ENCODE measurements at regions not wholly inside any gene's neighbourhood (a gene's known extent, or its start where the extent isn't known, plus 50 kb on each side); places are given as distances from the start of the nearest gene placed in this dataset.

- DNase-seq (no peak), ATAC-seq (no peak)
- no peak for TF ChIP-seq POLR2A (IDR thresholded peaks at IDR 0.05)
- no peak for TF ChIP-seq CTCF (IDR thresholded peaks at IDR 0.05)
- Histone ChIP-seq H3K27ac (no peak overlapping the region), H3K27me3 (no peaks in the 10 kb centered on the region), H3K36me3 (no peaks in the 10 kb centered on the region), H3K9me3 (no peaks in the 10 kb centered on the region), H3K4me3 (no peak overlapping the region), H3K4me1 (peaks cover 0 to 14% (median 0%) of the 10 kb centered on the region in 12 donors)
- 38 to 51% (median 43%) methylated on average over 4 of the region's 4 CpGs for WGBS, 4 donors
- intact Hi-C loops (cut with DNase I) = no loop called here
These were observed 78.0 kb downstream of the POM121L12 start for GRCh38 chr7:53113424-53113823.

- Histone ChIP-seq H3K27me3 (no peaks in the 10 kb centered on the region), H3K9me3 (no peaks in the 10 kb centered on the region), H3K27ac (no peak overlapping the region), H3K4me1 (no peaks in the 10 kb centered on the region), H3K36me3 (no peaks in the 10 kb centered on the region), H3K4me3 (no peak overlapping the region)
- 39 to 51% (median 41%) methylated on average over 4 of the region's 4 CpGs for WGBS, 4 donors
- DNase-seq (no peak), ATAC-seq (no peak)
- intact Hi-C loops (cut with DNase I) = no loop called here
- TF ChIP-seq POLR2A (IDR thresholded peaks at IDR 0.05) (no peak), CTCF (IDR thresholded peaks at IDR 0.05) (no peak)
These were observed 84.1 kb downstream of the POM121L12 start for GRCh38 chr7:53119514-53119941.

GRCh38 chr7:53121374-53121773 is 85.9 kb downstream of the POM121L12 start:
- H3K9me3 ChIP-seq = peaks cover 0 to 5% (median 0%) of the 10 kb centered on the region in 12 donors
- no peak for DNase-seq
- H3K27me3 ChIP-seq = no peaks in the 10 kb centered on the region
- intact Hi-C loops (cut with DNase I) = no loop called here
- TF ChIP-seq POLR2A (IDR thresholded peaks at IDR 0.05) (no peak), CTCF (IDR thresholded peaks at IDR 0.05) (no peak)
- no peaks in the 10 kb centered on the region for H3K36me3 ChIP-seq
- H3K4me3 ChIP-seq = no peak overlapping the region
- no peak for ATAC-seq
- H3K27ac ChIP-seq = no peak overlapping the region
- H3K4me1 ChIP-seq = no peaks in the 10 kb centered on the region
- 72 to 81% (median 77%) methylated on average over 4 of the region's 4 CpGs for WGBS, 4 donors

- no peak overlapping the region for H3K27ac ChIP-seq
- H3K4me1 ChIP-seq = no peaks in the 10 kb centered on the region
- no peaks in the 10 kb centered on the region for H3K27me3 ChIP-seq
- intact Hi-C loops (cut with DNase I) = no loop called here
- ATAC-seq = no peak
- no peak overlapping the region for H3K4me3 ChIP-seq
- WGBS, 4 donors = 33 to 86% (median 56%) methylated on average over 1 of the region's 1 CpG
- no peak for DNase-seq
- H3K9me3 ChIP-seq = peaks cover 0 to 6% (median 0%) of the 10 kb centered on the region in 12 donors
- TF ChIP-seq POLR2A (IDR thresholded peaks at IDR 0.05) (no peak), CTCF (IDR thresholded peaks at IDR 0.05) (no peak)
- H3K36me3 ChIP-seq = no peaks in the 10 kb centered on the region
These were observed 96.3 kb downstream of the POM121L12 start for GRCh38 chr7:53131697-53132096.
